Stimulated activated CD4-positive, alpha-beta T cell treated with anti-CD3 and anti-CD28 coated beads, TNF-alpha, amount 100 ng/mL, for 1 hour (primary cell): ENCODE measurements at regions not wholly inside any gene's neighbourhood (a gene's known extent, or its start where the extent isn't known, plus 50 kb on each side); places are given as distances from the start of the nearest gene placed in this dataset.

Experiments
- DNase-seq, 3 donors: peaks; one replicate each; pipeline ENCODE4 v3.0.0-alpha.2; 2020; ENCODE audit warnings: low read depth in 3 of 3, low spot score in 1 of 3

GRCh38 chr17:73753751-73754496 is 109.7 kb upstream of the SDK2 start:
- DNase-seq: no peak

GRCh38 chr17:73754886-73755400 is 110.7 kb upstream of the SDK2 start:
- DNase-seq: no peak

GRCh38 chr17:73757420-73757819 is 113.2 kb upstream of the SDK2 start:
- no peak for DNase-seq

GRCh38 chr17:73758245-73758644 is 114.0 kb upstream of the SDK2 start:
- DNase-seq: no peak

GRCh38 chr17:73759324-73759723 is 115.1 kb upstream of the SDK2 start:
- no peak for DNase-seq

GRCh38 chr17:73759734-73760438 is 115.6 kb upstream of the SDK2 start:
- DNase-seq: no peak

GRCh38 chr17:73760439-73760758 is 116.2 kb upstream of the SDK2 start:
- no peak for DNase-seq

- no peak for DNase-seq
These were observed 121.7 kb upstream of the SDK2 start for GRCh38 chr17:73765824-73766563.

- no peak for DNase-seq
These were observed 123.5 kb upstream of the SDK2 start for GRCh38 chr17:73767696-73768095.

GRCh38 chr17:73768691-73769090 is 124.4 kb upstream of the SDK2 start:
- DNase-seq: no peak

- DNase-seq: no peak
These were observed 125.2 kb upstream of the SDK2 start for GRCh38 chr17:73769479-73769878.

- no peak for DNase-seq
These were observed 126.0 kb upstream of the SDK2 start for GRCh38 chr17:73770115-73770848.

- DNase-seq: no peak
These were observed 126.6 kb upstream of the SDK2 start for GRCh38 chr17:73770849-73771229.

GRCh38 chr17:73772107-73772705 is 128.0 kb upstream of the SDK2 start:
- no peak for DNase-seq

GRCh38 chr17:73773702-73774101 is 129.5 kb upstream of the SDK2 start:
- DNase-seq: no peak

GRCh38 chr17:73774852-73775251 is 130.6 kb upstream of the SDK2 start:
- DNase-seq: no peak

- DNase-seq: no peak
These were observed 132.3 kb upstream of the SDK2 start for GRCh38 chr17:73776351-73777130.

- no peak for DNase-seq
These were observed 132.8 kb upstream of the SDK2 start for GRCh38 chr17:73777131-73777449.

- DNase-seq: no peak
These were observed 138.0 kb upstream of the SDK2 start for GRCh38 chr17:73782231-73782630.

GRCh38 chr17:73782641-73783381 is 138.6 kb upstream of the SDK2 start:
- DNase-seq: no peak
